ENCODE measurements at regions not wholly inside any gene's neighbourhood (a gene's known extent, or its start where the extent isn't known, plus 50 kb on each side); places are given as distances from the start of the nearest gene placed in this dataset.

DNA sequence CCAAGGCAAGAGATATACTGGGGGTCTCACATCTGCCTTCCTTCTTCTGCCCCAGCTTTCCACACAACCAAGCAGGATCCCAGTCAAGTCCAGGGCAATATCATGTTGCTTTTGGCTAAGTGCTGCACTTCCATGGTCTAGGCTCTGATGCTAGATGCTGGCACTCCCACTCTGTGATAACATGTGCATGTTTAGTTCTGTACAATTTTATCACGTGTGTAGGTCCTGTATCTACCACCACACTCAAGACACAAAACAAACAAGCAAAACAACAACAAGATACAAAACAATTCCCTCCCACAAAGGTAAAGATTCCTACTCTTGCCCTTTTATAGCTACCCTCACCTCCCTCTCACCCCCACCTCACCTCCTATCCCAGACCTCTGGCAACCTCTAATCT is 105.6 kb upstream of the HABP2 start:
- DNase-seq (ENCODE audit: low read depth) = no peak
- in situ Hi-C loops (cut with HindIII; ENCODE audit: low sequenced_read_pairs) = no loop called here
- TF ChIP-seq, protein P1, sequence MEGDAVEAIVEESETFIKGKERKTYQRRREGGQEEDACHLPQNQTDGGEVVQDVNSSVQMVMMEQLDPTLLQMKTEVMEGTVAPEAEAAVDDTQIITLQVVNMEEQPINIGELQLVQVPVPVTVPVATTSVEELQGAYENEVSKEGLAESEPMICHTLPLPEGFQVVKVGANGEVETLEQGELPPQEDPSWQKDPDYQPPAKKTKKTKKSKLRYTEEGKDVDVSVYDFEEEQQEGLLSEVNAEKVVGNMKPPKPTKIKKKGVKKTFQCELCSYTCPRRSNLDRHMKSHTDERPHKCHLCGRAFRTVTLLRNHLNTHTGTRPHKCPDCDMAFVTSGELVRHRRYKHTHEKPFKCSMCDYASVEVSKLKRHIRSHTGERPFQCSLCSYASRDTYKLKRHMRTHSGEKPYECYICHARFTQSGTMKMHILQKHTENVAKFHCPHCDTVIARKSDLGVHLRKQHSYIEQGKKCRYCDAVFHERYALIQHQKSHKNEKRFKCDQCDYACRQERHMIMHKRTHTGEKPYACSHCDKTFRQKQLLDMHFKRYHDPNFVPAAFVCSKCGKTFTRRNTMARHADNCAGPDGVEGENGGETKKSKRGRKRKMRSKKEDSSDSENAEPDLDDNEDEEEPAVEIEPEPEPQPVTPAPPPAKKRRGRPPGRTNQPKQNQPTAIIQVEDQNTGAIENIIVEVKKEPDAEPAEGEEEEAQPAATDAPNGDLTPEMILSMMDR (IDR thresholded peaks at IDR 0.05; ENCODE audit: low read depth, low read length, missing control alignments) = no peak
- no peak overlapping the region for H3K4me3 ChIP-seq (ENCODE audit: low read depth, low read length)

DNA sequence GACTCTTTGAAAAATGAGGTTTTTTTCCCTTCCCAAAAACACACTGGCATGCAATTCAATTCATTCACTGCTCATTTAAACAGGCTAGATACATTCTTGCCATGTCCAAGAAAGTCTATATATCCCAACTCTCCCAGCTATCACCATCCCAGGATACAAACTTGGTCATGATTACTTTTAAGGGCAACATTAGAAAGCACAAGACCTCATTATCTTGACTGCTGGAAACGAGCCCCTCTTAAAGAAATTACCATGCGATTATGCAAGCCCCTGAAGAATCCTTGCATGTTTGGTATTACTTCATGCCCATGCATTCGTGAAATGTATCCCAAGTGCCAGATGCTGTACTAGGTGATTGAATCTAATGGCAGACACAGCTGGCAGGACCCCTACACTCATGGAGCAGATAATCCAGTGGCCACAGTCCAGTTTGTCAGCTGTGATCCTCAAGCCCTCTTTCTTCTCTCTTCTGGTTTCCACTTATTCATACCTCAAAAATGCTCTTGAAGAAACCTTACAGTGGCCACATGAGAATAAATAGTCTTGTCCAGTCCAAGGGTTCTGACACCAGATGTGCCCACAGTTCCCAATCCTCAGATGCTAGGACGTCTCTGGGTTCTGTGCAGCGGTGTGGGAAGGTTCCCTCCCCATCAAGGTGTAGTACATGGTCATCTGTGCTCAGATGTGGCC is 103.7 kb upstream of the HABP2 start:
- DNase-seq (ENCODE audit: low read depth) = no peak
- H3K4me3 ChIP-seq (ENCODE audit: low read depth, low read length) = no peak overlapping the region
- TF ChIP-seq, protein P1 (IDR thresholded peaks at IDR 0.05; ENCODE audit: low read depth, low read length, missing control alignments) = no peak
- in situ Hi-C loops (cut with HindIII; ENCODE audit: low sequenced_read_pairs) = no loop called here

DNA sequence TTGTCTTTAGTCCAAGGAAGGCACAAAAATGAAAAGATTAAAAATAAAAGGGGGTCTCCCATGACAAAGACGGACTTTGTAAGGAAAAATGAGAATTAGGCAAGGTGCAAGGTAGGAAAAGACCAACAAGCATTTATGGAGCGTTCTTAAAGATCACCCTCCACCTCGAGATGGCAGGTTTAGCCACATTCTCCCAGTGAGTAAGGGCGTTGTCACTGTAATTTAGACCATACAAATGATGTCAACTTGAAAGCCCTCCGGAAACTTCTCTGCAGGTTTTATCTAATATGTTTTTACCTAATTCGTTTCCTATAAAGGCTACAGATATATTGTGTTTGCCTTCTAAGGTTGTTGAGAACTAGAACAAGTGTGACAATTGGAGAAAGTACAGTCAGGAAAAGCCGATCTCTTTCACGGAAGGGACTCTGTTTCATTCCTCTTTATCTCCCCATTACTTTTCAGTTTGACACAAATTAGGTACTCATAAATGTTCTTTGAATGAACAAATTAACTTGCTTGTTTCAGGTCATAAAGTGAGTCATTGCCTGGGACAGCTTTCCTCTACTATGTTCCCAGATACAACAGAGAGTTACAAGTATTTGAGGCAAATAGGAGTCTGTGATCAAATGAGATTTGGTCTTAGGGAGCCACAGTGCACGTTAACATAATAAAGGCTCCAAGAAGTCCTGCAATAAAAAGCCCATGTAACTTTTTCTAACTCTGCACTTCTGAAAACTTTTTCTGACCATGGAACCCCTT is 102.6 kb upstream of the HABP2 start:
- in situ Hi-C loops (cut with HindIII; ENCODE audit: low sequenced_read_pairs) = no loop called here
- DNase-seq (ENCODE audit: low read depth) = no peak
- TF ChIP-seq, protein P1 (IDR thresholded peaks at IDR 0.05; ENCODE audit: low read depth, low read length, missing control alignments) = no peak
- no peak overlapping the region for H3K4me3 ChIP-seq (ENCODE audit: low read depth, low read length)

DNA sequence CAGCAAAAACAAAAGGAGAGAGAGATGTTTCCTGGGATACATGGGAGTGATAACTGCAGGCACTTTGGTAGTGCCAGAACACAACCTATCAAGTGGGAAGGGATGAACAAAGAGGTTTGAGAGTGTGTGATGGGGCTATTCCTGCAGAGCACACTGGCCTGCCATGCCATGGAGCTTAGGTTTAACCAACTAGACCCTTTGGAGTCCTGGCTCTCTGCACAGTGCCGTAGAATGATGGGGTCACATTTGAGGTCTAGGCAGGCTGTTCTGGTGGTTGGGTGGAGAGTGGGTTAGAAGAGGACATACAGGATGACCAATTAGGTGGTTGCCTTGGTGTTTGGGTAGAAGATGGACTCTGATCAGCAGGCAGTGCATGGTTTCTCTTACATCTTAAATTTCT is 101.9 kb upstream of the HABP2 start:
- in situ Hi-C loops (cut with HindIII; ENCODE audit: low sequenced_read_pairs) = no loop called here
- no peak overlapping the region for H3K4me3 ChIP-seq (ENCODE audit: low read depth, low read length)
- TF ChIP-seq, protein P1 (IDR thresholded peaks at IDR 0.05; ENCODE audit: low read depth, low read length, missing control alignments) = no peak
- DNase-seq (ENCODE audit: low read depth) = no peak

DNA sequence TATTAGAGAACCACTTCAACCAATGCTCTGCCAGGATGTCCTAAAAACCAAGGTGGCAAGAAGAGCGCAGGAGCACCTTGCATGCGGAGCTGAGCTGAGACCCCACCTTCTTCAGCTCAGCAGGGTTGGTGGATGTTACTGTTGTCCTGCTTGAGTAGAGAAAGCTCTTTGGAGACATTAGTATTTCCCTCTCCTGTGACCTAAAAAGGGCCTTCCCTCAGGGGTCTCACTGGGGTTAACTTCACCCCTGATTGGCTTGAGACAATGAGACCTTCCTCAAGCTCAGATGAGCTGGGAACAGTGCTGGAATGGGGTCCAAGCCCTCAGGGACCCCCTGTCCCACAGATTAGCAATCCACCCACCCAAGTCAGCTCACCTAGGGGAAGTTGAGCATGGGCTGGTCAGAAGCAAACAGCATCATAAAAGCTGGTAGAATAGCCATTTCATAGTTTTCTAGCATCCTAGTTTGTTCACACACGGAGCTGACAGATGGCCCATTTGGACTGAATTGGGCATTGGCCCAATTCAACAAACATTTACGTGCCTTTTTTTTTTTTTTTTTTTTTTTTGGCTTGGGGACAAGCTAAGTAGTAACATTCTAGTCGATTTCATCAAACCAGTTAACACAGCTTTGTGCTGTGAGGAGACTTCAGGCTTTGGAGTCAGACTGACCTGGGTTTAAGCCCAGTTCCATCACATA is 100.6 kb upstream of the HABP2 start:
- H3K4me3 ChIP-seq (ENCODE audit: low read depth, low read length) = no peak overlapping the region
- in situ Hi-C loops (cut with HindIII; ENCODE audit: low sequenced_read_pairs) = no loop called here
- TF ChIP-seq, protein P1 (IDR thresholded peaks at IDR 0.05; ENCODE audit: low read depth, low read length, missing control alignments) = no peak

DNA sequence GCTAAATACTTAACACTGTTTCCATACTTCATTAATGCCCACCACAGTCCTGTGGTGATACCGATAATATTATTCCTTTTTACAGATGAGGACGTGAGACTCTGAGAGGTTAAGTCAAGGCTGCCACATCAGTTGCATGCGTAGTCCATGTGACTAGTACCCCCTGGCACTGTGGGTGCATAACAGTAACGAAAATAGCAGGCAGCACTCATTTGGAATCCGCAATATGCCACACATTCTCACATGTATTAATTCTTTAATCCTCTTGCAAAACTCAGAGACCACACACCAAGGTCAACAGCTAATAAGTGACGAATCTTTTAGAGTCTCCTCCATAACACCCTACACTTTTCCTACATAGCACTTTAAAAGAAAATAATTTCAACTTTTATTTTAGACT is 99.5 kb upstream of the HABP2 start:
- DNase-seq (ENCODE audit: low read depth) = no peak
- TF ChIP-seq, protein P1 (IDR thresholded peaks at IDR 0.05; ENCODE audit: low read depth, low read length, missing control alignments) = no peak
- in situ Hi-C loops (cut with HindIII; ENCODE audit: low sequenced_read_pairs) = no loop called here
- no peak overlapping the region for H3K4me3 ChIP-seq (ENCODE audit: low read depth, low read length)

More for the DNA sequence above, 100.6 kb upstream of the HABP2 start:
- DNase-seq (ENCODE audit: low read depth) = no peak

All from astrocyte of the cerebellum (primary cell).